GM19035 (cell line): ENCODE measurements at regions not wholly inside any gene's neighbourhood (a gene's known extent, or its start where the extent isn't known, plus 50 kb on each side); places are given as distances from the start of the nearest gene placed in this dataset.

Experiments
- ATAC-seq: cut with Tn5 transposase; IDR thresholded peaks from one replicate; pipeline ENCODE4 v1.9.1; 2021; ENCODE audit not compliant: unreplicated experiment

DNA sequence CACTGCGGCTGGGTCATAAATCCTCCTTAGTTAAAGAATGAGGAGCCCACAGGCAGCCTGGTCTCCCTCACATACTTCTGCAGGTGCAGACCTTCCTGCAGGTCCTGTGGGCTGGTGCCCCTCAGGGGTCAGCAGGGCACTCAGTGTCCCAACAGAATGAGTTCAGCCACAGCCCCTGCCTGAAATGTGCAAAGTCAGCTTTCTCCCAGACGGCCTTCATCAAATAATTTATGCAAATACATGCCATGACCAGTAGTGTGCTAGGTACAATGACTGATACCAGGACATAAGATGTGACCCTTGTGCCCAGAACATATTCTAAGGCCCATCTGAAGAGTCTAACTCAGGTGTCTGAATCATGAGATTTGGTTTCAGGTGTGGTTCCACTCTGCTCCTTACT is 703.4 kb downstream of the TBC1D22A start:
- ATAC-seq, result no peak

DNA sequence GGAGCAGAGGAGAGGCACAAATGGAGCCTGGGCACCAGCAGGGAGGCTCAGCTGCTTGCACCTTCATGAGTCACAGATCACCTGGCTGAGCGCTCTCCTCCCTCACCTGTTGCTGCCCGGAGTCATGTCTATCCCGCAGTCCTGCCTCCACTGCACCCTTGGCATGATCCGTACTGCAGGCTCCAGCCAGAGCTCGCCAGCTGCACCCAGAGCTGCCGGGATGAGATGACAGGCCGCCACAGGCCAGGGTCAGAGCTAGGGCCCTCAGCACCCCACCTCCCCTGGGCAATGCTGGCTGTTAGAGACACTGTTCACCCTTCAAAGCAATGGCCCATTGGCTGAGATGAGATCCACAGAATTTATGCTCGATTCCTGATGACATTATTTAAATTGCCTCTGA is 702.8 kb downstream of the TBC1D22A start:
- no peak for ATAC-seq

- ATAC-seq, result no peak
These were observed 700.8 kb downstream of the TBC1D22A start for GRCh38 chr22:47463220-47463619.

DNA sequence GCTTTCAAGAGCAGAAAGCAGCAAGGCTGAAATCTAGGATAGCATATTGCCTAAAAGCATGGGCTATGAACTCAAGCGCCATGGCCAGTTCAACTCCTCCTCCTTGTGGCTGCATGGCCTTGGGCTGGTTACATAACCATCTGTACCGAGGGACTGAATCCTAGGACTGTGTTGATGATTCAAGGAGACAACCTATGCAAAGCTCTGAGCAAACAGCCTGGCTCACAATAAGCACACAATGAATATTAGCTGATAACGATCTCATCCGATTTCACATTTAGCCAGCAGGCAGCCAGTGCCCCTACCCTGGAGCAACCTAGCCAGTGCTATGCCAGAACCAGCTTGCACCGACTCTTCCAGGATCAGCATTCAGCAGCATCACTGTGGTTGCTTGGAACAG is 698.4 kb downstream of the TBC1D22A start:
- ATAC-seq, result no peak

DNA sequence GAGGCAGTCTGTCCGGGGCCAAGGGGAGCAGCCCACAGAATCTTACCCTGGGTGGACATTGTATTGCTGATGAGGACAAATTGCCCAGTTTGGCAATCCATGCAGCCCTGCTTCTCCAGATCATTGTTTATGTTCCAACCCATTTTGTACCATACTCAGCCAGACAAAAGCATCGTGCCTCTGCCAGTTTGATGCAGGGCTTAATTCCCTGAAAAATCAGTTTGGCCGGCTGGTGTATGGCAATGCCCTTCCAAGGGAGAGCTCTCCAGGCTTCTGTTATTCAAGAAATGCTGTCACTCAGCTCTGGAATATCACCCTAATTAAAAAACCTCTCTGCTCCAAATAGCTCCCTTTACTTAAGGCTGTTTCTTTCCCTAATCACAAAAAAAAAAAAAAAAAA is 697.7 kb downstream of the TBC1D22A start:
- ATAC-seq, result no peak

DNA sequence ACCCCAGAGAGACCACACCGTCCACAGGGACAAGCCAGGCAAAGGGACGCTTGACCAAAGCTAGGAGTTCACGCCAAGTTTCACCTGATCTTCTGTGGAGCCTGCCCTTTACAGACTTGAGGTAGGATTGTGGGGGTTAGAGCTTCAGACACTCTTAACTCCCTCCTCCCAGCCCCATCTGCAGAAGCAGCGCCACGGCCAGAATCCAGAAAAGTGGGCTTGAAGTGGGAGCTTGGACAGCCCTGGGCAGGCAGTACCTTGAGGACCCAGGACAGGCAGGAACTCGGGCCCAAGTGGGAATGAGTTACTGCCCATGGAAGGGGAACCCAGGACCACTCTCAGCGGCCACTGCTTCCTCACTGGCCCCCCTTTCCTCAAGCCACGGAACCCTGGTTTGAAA is 695.9 kb downstream of the TBC1D22A start:
- ATAC-seq, result no peak

DNA sequence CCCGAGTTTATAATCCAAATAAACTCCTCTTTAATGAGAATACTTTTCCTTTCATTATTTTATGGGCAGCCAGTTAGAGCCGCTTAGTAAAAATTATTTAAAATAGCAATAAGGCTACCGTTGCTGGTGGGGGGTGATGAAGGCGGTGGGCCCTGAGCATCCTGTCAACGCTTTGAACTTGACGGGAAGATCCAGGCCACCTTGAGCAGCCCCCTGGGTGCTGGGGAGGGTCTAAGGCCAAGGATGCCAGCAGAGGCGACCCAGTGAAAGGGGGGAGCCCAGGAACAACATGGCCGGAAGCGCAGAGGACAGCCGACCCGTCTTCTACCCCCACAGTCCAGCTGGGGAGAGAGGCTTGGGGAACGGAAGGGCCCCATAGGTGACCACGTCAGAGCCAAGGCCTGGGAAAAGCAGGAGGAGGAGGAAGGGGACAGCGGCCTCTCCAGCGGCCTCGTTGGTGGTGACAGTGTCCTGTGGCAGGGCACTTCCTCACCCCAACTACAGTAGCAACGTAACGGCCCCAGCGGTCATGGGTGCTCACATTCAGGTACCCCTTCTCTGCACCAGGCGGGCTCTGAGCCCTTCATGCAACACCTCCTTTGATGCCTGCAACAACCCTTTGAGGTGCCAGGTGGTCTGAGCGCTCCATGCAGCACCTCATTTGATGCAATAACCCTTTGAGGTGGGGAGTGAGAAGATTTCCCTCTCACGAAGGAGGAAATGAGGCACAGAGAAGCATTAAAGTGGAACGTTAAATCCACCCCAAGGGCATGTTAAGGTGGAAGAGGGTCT is 695.3 kb downstream of the TBC1D22A start:
- no peak for ATAC-seq

DNA sequence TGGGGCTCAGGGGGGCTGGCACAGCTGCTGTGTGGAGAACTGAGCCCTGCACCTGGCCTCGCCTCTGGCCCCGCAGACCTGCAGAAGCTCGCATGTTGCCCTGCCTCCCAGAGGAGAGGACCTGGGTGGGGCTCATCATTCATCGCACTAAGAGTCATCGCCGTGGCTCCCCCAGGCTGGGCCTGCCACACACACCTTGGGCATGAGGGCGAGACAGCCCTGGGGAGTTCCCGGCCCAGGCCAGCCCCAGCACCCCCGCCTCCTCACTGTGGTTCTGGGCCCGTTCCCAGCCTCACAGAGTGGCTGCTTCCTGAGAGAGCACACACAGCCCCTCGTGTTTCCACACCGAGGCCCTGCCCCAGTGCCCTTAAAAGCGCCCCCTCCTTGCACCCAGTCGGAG is 694.6 kb downstream of the TBC1D22A start:
- no peak for ATAC-seq

DNA sequence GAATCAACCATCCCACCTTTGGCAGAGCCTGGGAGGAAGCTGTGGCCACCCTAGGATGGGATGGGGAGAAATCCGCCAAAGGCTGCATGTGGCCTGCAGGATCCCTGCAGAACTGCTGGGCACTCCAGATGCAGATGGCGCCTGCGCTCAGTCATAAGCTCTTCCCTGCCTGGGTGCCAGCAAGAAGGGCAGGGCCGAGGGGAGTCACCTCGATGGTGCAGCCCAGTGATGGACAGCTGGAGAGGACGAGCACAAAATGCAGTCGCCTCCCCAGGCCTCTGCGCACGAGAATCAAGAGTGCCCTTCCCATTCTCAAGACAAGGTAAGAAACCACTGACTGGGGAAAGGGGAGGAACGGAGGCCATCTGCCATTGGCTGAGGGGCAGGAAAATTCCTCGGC is 693.6 kb downstream of the TBC1D22A start:
- no peak for ATAC-seq

- ATAC-seq, result no peak
These were observed 690.6 kb downstream of the TBC1D22A start for GRCh38 chr22:47453049-47453448.

DNA sequence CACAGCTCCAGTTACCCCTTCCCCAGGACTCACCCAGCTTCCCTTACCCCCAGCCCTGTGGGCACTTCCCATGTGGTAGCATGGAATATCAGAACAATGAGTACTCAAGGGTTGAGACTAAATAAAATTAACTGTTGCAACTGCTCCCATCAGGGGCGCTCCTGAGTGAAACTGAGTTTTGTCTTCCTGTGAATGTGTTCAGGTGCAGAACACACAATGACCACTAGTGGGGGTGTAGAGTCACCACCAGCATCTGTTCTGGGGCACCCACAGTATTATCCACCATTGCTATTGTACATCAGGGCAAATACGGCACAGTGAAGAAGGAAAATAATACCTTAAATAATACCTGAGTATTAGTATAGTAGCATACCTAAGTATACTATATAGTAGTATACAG is 689.7 kb downstream of the TBC1D22A start:
- no peak for ATAC-seq

DNA sequence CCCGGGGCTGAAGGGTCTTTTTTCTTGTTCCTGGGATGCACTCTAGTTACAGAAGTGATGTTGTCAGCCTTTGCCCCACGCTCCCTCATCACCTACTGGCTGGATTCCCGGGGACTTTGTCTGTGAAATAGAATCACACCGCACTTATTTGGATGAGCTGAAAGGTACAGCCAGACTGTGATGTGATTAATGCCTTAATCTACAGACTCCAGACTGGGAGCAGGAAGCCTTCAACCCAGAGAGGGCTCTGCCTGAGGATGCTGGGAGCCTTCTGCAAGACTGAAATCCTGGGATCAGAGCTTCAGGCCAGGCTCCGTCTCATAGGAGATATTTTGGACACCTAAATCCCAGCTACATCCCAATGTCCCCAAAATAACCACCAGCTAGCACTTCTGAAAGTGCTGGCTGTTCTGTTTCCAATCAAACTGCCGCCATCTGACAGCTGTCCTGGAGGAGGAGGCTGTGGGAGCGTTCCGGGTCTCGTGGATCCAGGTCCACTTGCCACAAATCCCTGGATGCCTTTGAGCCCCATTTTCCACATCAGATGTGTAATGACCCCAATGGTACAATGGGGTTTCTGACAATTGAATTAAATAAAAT is 688.5 kb downstream of the TBC1D22A start:
- ATAC-seq, result no peak

DNA sequence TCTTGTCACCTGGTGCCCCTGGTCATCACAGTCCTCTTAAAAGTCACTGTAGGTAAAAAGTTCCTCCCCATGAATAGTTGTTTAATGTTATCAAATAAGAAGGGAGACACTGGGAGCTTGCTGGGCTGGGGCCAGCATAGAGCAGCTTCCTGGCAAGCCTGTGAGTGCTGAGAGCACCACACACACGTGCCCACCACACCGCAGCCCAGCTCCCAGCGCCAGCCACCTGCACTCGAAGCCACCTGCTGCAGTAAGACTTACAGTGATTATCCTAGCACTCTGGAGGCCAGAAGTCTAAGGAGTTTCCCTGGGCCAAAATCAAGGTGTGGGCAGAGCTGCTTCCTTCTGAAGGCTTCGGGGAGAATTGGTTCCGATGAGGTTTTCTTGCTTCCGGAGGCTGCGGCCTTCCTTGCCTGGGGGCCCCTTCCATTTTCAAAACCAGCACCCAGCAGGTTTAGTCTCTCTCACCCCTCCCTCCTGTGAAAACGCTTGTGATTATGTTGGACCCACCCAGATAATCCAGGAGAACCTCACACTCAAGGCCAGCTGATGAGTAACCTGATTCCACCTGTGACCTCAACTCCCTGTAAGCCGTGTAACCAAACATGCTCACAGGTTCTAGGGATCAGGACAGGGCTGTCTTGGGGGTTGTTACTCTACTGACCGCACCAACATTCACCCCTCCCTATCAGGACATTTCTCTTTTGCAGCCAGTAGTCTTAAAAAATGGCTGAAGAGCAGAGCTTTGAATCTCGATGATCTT is 687.2 kb downstream of the TBC1D22A start:
- ATAC-seq, result no peak

- no peak for ATAC-seq
These were observed 686.1 kb downstream of the TBC1D22A start for GRCh38 chr22:47448231-47449223.

DNA sequence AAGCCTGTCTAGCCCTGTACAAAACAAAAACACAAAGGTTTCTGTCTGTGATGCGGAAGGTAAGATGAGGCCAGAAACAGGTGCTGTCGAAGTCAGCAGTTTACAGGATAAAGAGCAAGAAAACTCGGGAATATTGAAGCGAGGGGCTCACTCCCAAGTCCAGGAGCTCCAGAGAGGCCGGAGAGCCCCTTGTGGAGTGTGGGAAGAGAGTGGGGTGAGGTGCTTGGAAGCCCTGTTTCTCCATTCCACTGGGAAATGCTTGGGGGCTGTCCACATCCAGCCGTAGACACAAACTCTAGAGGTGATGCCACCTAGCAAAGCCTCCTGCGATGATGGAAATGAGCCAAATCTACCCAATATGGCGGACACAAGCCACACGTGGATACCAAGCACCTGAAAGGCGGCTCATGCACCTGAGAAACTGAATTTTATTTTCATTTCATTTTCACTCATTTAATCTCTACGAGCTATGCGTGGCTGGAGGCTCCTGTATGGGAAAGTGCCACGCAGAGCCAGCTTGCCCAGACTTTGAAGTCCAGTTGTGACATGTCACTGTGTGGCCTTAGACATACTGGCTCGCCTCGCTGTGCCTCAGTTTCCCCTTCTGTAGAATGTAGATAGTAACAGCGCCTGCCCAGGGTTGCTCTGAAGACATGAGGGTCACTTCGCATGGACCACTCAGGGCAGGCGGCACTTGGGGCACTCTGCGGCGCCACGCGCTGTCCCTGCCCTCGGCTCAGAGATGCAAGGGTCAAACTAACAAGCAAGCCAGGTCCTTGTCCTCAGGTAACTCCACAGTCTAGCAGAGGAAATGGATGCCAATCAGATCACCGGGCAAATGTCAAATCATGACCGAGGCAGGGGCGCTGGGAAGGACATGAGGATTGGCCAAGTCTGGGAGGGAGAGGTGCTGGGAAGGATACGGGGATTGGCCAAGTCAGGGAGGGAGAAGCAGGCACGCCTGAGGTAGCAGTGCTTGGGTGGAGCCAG is 684.7 kb downstream of the TBC1D22A start:
- ATAC-seq, result no peak

GRCh38 chr22:47446331-47446730 is 683.9 kb downstream of the TBC1D22A start:
- ATAC-seq, result no peak

GRCh38 chr22:47445716-47446290 is 683.4 kb downstream of the TBC1D22A start:
- ATAC-seq, result no peak

DNA sequence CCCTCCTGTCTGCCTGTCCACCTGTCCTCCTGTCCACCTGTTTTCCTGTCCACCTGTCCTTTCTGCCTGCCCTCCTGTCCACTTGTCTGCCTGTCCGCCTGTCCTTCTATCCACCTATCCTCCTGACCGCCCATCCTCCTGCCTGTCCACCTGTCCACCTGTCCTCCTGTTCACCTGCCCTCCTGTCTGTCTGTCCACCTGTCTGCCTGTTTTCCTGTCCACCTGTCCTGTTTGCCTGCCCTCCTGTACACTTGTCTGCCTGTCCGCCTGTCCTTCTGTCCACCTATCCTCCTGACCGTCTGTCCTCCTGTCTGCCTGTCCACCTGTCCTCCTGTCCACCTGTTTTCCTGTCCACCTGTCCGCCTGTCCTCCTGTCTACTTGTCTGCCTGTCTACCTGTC is 682.8 kb downstream of the TBC1D22A start:
- no peak for ATAC-seq

DNA sequence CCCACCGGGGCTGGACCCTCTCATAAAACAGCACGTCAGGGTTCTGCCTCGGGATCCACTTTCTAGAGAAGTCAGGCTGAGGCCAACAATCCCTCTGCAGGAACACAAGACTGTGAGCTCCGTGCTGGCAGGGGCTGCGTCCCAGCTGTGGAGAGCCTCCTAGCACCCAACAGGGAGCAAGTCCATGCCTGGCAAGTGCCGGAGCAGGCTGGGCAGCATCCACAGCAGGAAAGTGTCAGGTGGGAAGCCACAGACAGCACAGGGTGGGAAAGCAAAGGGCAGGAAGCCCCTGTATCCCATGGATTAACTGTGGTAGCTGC is 682.3 kb downstream of the TBC1D22A start:
- ATAC-seq, result no peak
